Mesendoderm (in vitro differentiated cells): ENCODE measurements at regions not wholly inside any gene's neighbourhood (a gene's known extent, or its start where the extent isn't known, plus 50 kb on each side); places are given as distances from the start of the nearest gene placed in this dataset.

Experiments used
- DNase-seq: peaks from one replicate; pipeline ENCODE4 v3.0.0; 2013
- H2AK5ac ChIP-seq: 2 replicates; pipeline ENCODE4 v1.6.1; 2013; ENCODE audit warnings: low read length, inconsistent platforms
- H2BK120ac ChIP-seq: 2 replicates; pipeline ENCODE4 v1.6.1; 2013; ENCODE audit warnings: low read depth, mild to moderate bottlenecking, low read length, moderate library complexity, mixed read lengths
- H2BK15ac ChIP-seq: replicated peaks from 2 replicates; pipeline ENCODE4 v1.6.1; 2013; ENCODE audit warnings: low read depth, mild to moderate bottlenecking, moderate library complexity
- H2BK5ac ChIP-seq: 2 replicates; pipeline ENCODE4 v1.6.1; 2013; ENCODE audit warnings: low read length, inconsistent platforms
- H3K18ac ChIP-seq: 2 replicates; pipeline ENCODE4 v1.6.1; 2013; ENCODE audit warnings: mild to moderate bottlenecking, low read length, mixed read lengths
- H3K23ac ChIP-seq: one replicate; pipeline ENCODE4 v1.6.1; 2013; ENCODE audit warnings: low read length
- H3K27ac ChIP-seq: 2 replicates; pipeline ENCODE4 v1.5.1; 2013; ENCODE audit warnings: low read depth, mild to moderate bottlenecking, inconsistent platforms, low read length, moderate library complexity
- H3K27me3 ChIP-seq: 2 replicates; pipeline ENCODE4 v1.6.1; 2013; ENCODE audit warnings: low read length, control low read depth, mild to moderate bottlenecking, inconsistent platforms; ENCODE audit not compliant: insufficient read depth, poor library complexity
- H3K36me3 ChIP-seq: 2 replicates; pipeline ENCODE4 v1.6.1; 2013; ENCODE audit warnings: low read length, inconsistent platforms; ENCODE audit not compliant: control insufficient read depth, insufficient read depth
- H3K4ac ChIP-seq: one replicate; pipeline ENCODE4 v1.6.1; 2013; ENCODE audit warnings: low read depth, mild to moderate bottlenecking, low read length, moderate library complexity
- H3K4me1 ChIP-seq: 2 replicates; pipeline ENCODE4 v1.6.1; 2013; ENCODE audit warnings: low read depth, low read length, inconsistent platforms; ENCODE audit not compliant: control insufficient read depth
- H3K4me2 ChIP-seq: 2 replicates; pipeline ENCODE4 v1.6.1; 2013; ENCODE audit warnings: low read length
- H3K4me3 ChIP-seq: 2 replicates; pipeline ENCODE4 v1.5.1; 2013; ENCODE audit warnings: mild to moderate bottlenecking, low read length
- H3K56ac ChIP-seq: one replicate; pipeline ENCODE4 v1.6.1; 2013; ENCODE audit warnings: low read length
- H3K79me1 ChIP-seq: 2 replicates; pipeline ENCODE4 v1.6.1; 2013; ENCODE audit warnings: low read length, inconsistent platforms
- H3K79me2 ChIP-seq: 2 replicates; pipeline ENCODE4 v1.6.1; 2013; ENCODE audit warnings: mild to moderate bottlenecking, low read length; ENCODE audit not compliant: control insufficient read depth, insufficient read depth
- H3K9ac ChIP-seq: 2 replicates; pipeline ENCODE4 v1.6.1; 2013; ENCODE audit warnings: low read length, inconsistent platforms
- H4K5ac ChIP-seq: one replicate; pipeline ENCODE4 v1.6.1; 2013; ENCODE audit warnings: low read length
- H4K8ac ChIP-seq: one replicate; pipeline ENCODE4 v1.6.1; 2013; ENCODE audit warnings: low read depth, mild to moderate bottlenecking, control low read depth, low read length, moderate library complexity
- WGBS: extraction: QIAGEN DNeasy Blood & Tissue Kit; methylation state at CpG from one replicate; pipeline ENCODE4 v1.1.7; 2013; ENCODE audit warnings: low lambda C conversion rate, missing lambda C conversion rate; ENCODE audit not compliant: insufficient coverage; ENCODE audit errors: extremely low coverage; 5-methylcytosine and 5-hydroxymethylcytosine counted together

DNA sequence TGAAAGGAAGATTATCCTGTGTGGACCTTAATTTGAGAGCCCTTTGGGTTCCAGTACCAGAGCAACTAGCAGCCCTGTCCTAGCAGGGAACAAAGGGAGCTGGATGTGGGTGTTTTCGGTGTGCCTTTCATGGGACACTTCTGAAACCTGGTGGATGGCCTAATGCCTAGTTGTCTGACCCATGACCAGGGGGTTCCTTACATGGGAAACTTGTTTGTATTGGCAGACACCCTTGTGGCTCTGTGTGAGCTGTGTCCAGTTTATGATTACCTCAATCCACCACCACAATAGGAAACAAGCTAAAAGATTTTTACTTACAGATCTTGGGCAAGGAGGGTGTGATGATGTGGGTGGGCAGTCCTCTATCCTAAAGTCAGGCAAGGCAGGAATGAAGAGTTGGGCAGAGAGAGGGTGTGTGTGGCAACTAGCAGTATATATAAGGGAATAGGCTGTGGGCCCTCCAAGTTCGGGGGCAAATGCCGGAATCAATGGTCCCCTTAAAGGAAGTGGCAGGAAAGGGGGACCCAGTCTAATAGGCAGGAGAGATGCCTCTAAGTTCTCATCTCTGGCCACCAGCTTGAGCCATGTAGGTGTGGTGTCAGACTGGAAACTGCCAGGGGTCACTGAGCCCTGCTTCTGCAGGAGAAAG lies 264.6 kb downstream of the QKI start:
- Histone ChIP-seq H2BK120ac (no peak overlapping the region), H3K18ac (no peak overlapping the region), H3K9ac (no peak overlapping the region), H3K4me2 (no peak overlapping the region), H3K56ac (no peak overlapping the region), H2AK5ac (no peak overlapping the region), H3K27ac (no peak overlapping the region), H4K5ac (no peak overlapping the region), H4K8ac (no peak overlapping the region), H3K4ac (no peak overlapping the region), H3K4me3 (no peak overlapping the region), H2BK5ac (no peak overlapping the region), H2BK15ac (no peak overlapping the region), H3K4me1 (no peaks in the 10 kb centered on the region), H3K79me1 (no peaks in the 10 kb centered on the region), H3K79me2 (no peaks in the 10 kb centered on the region), H3K27me3 (no peaks in the 10 kb centered on the region), H3K36me3 (no peaks in the 10 kb centered on the region), H3K23ac (no peak overlapping the region)
- no peak for DNase-seq
- WGBS: no CpG with 5 or more reads among the region's 3 CpGs

DNA sequence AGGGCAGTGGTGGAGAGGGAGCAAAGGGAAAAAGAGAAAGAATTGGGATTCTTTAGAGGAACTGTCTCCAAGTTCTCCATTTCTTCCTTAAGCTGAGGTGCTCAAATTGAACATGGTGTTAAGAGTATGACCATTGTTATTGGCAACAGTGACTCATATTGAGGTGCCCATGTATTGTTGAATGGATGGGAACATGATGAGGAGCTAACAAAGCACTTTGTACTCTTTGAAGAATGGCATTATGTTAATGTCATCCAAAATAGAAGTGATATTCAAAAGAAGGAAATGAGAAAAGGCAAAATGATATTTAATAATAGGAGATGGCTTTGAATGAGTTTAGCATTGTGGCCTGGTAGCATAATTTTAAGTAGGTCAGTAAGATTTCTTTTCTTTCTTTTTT lies 261.1 kb downstream of the QKI start:
- no peak overlapping the region for H2BK120ac ChIP-seq
- no peaks in the 10 kb centered on the region for H3K79me1 ChIP-seq
- no peak overlapping the region for H3K23ac ChIP-seq
- no peaks in the 10 kb centered on the region for H3K4me1 ChIP-seq
- H2AK5ac ChIP-seq: no peak overlapping the region
- H3K4me2 ChIP-seq: no peak overlapping the region
- H4K8ac ChIP-seq: no peak overlapping the region
- no peak overlapping the region for H3K56ac ChIP-seq
- no peak overlapping the region for H2BK15ac ChIP-seq
- H3K27ac ChIP-seq: no peak overlapping the region
- H3K9ac ChIP-seq: no peak overlapping the region
- H3K18ac ChIP-seq: no peak overlapping the region
- H3K36me3 ChIP-seq: no peaks in the 10 kb centered on the region
- DNase-seq: no peak
- no peak overlapping the region for H3K4me3 ChIP-seq
- no peak overlapping the region for H4K5ac ChIP-seq
- H3K4ac ChIP-seq: no peak overlapping the region
- H3K79me2 ChIP-seq: no peaks in the 10 kb centered on the region
- no peaks in the 10 kb centered on the region for H3K27me3 ChIP-seq
- H2BK5ac ChIP-seq: no peak overlapping the region

DNA sequence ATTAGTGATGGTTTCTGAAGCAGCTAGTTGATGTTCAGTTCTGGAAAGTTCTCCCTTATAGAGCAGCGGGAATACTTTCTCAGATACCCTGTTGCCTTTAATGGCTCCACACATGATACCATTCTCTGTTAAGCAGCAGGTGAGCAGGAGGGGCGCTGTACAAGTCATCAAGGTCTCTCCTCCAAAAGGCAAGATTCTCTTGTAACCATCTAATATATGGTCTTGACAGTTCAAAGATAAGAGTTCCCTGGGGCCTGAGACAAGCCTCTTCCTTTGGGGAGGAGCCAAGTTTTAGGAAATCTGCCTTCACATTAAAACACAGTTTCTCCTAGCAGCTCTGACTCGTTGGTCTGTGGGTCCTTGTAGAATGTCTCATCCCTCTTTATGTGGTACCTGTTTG lies 258.2 kb downstream of the QKI start:
- Histone ChIP-seq H4K8ac (no peak overlapping the region), H3K23ac (no peak overlapping the region), H2AK5ac (no peak overlapping the region), H3K79me1 (no peaks in the 10 kb centered on the region), H4K5ac (no peak overlapping the region), H3K4me2 (no peak overlapping the region), H2BK15ac (no peak overlapping the region), H3K4me3 (no peak overlapping the region), H3K56ac (no peak overlapping the region), H3K79me2 (no peaks in the 10 kb centered on the region), H2BK5ac (no peak overlapping the region), H3K9ac (no peak overlapping the region), H3K27me3 (no peaks in the 10 kb centered on the region), H3K18ac (no peak overlapping the region), H3K27ac (no peak overlapping the region), H2BK120ac (no peak overlapping the region), H3K36me3 (no peaks in the 10 kb centered on the region), H3K4ac (no peak overlapping the region), H3K4me1 (no peaks in the 10 kb centered on the region)
- WGBS: no CpG with 5 or more reads among the region's 3 CpGs
- no peak for DNase-seq

DNA sequence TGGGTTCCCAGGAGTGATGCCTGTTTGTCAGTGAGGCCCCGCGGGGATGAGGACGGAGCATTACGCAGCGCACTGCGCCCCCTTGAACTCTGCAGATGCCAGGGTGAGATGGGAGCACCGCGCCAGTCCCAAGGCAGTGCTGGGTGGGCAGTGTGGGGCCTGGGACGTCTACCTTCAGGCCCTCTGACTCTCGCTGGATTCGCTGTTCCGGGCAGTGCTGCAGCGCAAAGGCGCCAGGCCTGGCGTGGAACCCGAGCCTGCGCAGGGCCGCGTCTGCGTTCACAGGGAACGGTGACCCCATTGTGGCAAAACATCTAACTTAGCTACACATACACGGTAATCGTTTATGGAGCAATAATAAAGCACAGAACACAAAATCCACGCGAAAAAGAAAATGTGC lies 257.3 kb downstream of the QKI start:
- no peak overlapping the region for H3K27ac ChIP-seq
- H4K8ac ChIP-seq: no peak overlapping the region
- no peak overlapping the region for H3K4me3 ChIP-seq
- H2BK5ac ChIP-seq: no peak overlapping the region
- no CpG with 5 or more reads among the region's 25 CpGs for WGBS
- H3K23ac ChIP-seq: no peak overlapping the region
- DNase-seq: no peak
- H2AK5ac ChIP-seq: no peak overlapping the region
- H3K9ac ChIP-seq: no peak overlapping the region
- no peaks in the 10 kb centered on the region for H3K79me2 ChIP-seq
- H3K18ac ChIP-seq: no peak overlapping the region
- no peaks in the 10 kb centered on the region for H3K27me3 ChIP-seq
- H3K56ac ChIP-seq: no peak overlapping the region
- no peaks in the 10 kb centered on the region for H3K36me3 ChIP-seq
- H2BK120ac ChIP-seq: no peak overlapping the region
- no peak overlapping the region for H3K4me2 ChIP-seq
- no peaks in the 10 kb centered on the region for H3K4me1 ChIP-seq
- no peaks in the 10 kb centered on the region for H3K79me1 ChIP-seq
- H3K4ac ChIP-seq: no peak overlapping the region
- H4K5ac ChIP-seq: no peak overlapping the region
- H2BK15ac ChIP-seq: no peak overlapping the region

DNA sequence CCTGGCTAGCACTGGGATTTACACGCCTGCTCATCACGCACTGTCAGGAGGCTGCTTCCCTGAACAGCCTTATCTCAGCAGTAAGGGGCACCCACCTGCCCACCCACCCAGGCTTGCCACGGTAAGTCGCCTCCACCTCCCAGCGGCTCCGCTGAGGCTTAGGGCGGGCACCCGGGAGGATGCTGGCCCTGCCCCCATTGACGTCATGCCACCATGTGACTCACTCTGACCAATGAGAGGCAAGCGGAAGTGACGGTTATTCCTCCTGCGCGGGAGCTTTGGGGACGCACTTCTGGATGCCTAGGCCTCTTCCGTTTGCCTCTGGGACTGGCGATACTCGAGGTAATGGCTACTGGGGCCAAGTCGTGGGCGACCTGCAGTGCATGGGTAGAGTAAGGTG lies 256.8 kb downstream of the QKI start:
- Histone ChIP-seq H3K36me3 (no peaks in the 10 kb centered on the region), H3K56ac (no peak overlapping the region), H3K27ac (no peak overlapping the region), H3K4ac (no peak overlapping the region), H3K79me2 (no peaks in the 10 kb centered on the region), H3K79me1 (no peaks in the 10 kb centered on the region), H3K23ac (no peak overlapping the region), H2AK5ac (no peak overlapping the region), H4K8ac (no peak overlapping the region), H3K4me3 (no peak overlapping the region), H2BK15ac (no peak overlapping the region), H2BK5ac (no peak overlapping the region), H2BK120ac (no peak overlapping the region), H3K27me3 (no peaks in the 10 kb centered on the region), H3K4me1 (no peaks in the 10 kb centered on the region), H3K18ac (no peak overlapping the region), H4K5ac (no peak overlapping the region), H3K9ac (no peak overlapping the region), H3K4me2 (no peak overlapping the region)
- WGBS: no CpG with 5 or more reads among the region's 19 CpGs
- no peak for DNase-seq

DNA sequence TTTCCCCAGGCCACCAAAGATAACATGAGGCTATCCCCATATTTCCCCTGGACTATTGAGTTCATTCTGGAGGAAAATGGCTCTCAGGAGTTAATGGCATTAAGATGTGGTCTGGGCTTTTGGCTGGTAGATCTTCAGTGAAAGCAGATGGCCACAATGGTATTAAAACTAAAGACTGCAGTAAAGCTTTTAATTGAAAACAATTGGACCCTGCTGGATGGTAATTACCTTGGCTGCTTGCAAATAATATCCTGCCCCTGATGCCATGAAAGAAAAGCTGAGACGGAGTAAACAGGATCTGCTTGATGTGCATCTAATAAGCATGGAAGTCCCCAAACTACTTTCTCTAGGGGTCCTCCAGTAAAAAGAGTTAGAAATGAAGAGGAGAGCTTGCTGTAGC lies 255.8 kb downstream of the QKI start:
- H3K4me1 ChIP-seq: no peaks in the 10 kb centered on the region
- H3K4ac ChIP-seq: no peak overlapping the region
- no peaks in the 10 kb centered on the region for H3K27me3 ChIP-seq
- H3K56ac ChIP-seq: no peak overlapping the region
- no peaks in the 10 kb centered on the region for H3K36me3 ChIP-seq
- H2AK5ac ChIP-seq: no peak overlapping the region
- no peaks in the 10 kb centered on the region for H3K79me2 ChIP-seq
- no peak overlapping the region for H3K4me2 ChIP-seq
- H3K23ac ChIP-seq: no peak overlapping the region
- no peaks in the 10 kb centered on the region for H3K79me1 ChIP-seq
- no peak overlapping the region for H4K5ac ChIP-seq
- no peak overlapping the region for H4K8ac ChIP-seq
- no peak overlapping the region for H2BK120ac ChIP-seq
- H3K4me3 ChIP-seq: no peak overlapping the region
- H3K18ac ChIP-seq: no peak overlapping the region
- H2BK15ac ChIP-seq: no peak overlapping the region
- WGBS: no CpG with 5 or more reads among the region's 1 CpG
- DNase-seq: no peak
- H3K9ac ChIP-seq: no peak overlapping the region
- no peak overlapping the region for H3K27ac ChIP-seq
- no peak overlapping the region for H2BK5ac ChIP-seq
